H9 (cell line): ENCODE measurements at regions not wholly inside any gene's neighbourhood (a gene's known extent, or its start where the extent isn't known, plus 50 kb on each side); places are given as distances from the start of the nearest gene placed in this dataset.
A peak's percentile ranks its signal among the peaks of the same experiment; 100 is the strongest.

ENCODE experiments used
- DNase-seq: peaks from one replicate; pipeline ENCODE4 v3.0.0-alpha.2; 2017
- H2AFZ ChIP-seq: one replicate; pipeline ENCODE4 v1.6.1; 2013; ENCODE audit warnings: mild to moderate bottlenecking, low read length, control low read depth, moderate library complexity
- H2AK5ac ChIP-seq: 2 replicates; pipeline ENCODE4 v1.6.1; 2013; ENCODE audit warnings: low read length, control low read depth, mixed read lengths; ENCODE audit not compliant: insufficient read length
- H2BK120ac ChIP-seq: one replicate; pipeline ENCODE4 v1.6.1; 2013; ENCODE audit warnings: low read depth, mild to moderate bottlenecking, low read length, control low read depth, inconsistent platforms; ENCODE audit not compliant: poor library complexity, severe bottlenecking
- H2BK12ac ChIP-seq: 2 replicates; pipeline ENCODE4 v1.6.1; 2013; ENCODE audit warnings: low read length, control low read depth, mixed read lengths, low read depth; ENCODE audit not compliant: insufficient read length
- H2BK15ac ChIP-seq: 2 replicates; pipeline ENCODE4 v1.6.1; 2013; ENCODE audit warnings: low read depth, low read length, control low read depth
- H2BK20ac ChIP-seq: one replicate; pipeline ENCODE4 v1.6.1; 2013; ENCODE audit warnings: low read depth, mild to moderate bottlenecking, low read length, control low read depth, inconsistent platforms; ENCODE audit not compliant: poor library complexity, severe bottlenecking
- H2BK5ac ChIP-seq: 2 replicates; pipeline ENCODE4 v1.6.1; 2013; ENCODE audit warnings: low read length, control low read depth, mixed read lengths; ENCODE audit not compliant: insufficient read length
- H3K14ac ChIP-seq: 2 replicates; pipeline ENCODE4 v1.6.1; 2013; ENCODE audit warnings: low read length, control low read depth; ENCODE audit not compliant: insufficient read depth
- H3K18ac ChIP-seq: 2 replicates; pipeline ENCODE4 v1.6.1; 2013; ENCODE audit warnings: low read depth, mild to moderate bottlenecking, mixed read lengths, low read length, control low read depth; ENCODE audit not compliant: insufficient read length
- H3K23ac ChIP-seq: 2 replicates; pipeline ENCODE4 v1.6.1; 2013; ENCODE audit warnings: low read length, control low read depth, mixed read lengths, low read depth; ENCODE audit not compliant: insufficient read length
- H3K23me2 ChIP-seq: 2 replicates; pipeline ENCODE4 v1.6.1; 2013; ENCODE audit warnings: low read depth, mild to moderate bottlenecking, mixed read lengths, low read length, control low read depth; ENCODE audit not compliant: insufficient read length, poor library complexity, severe bottlenecking
- H3K27ac ChIP-seq: 2 replicates; pipeline ENCODE4 v1.5.1; 2013; ENCODE audit warnings: low read length, control low read depth, mixed read lengths, low read depth; ENCODE audit not compliant: insufficient read length
- H3K27me3 ChIP-seq: 2 replicates; pipeline ENCODE4 v1.6.1; 2013; ENCODE audit warnings: low read length, control low read depth, inconsistent platforms; ENCODE audit not compliant: insufficient read depth
- H3K4ac ChIP-seq: 2 replicates; pipeline ENCODE4 v1.6.1; 2013; ENCODE audit warnings: low read depth, mild to moderate bottlenecking, control low read depth, inconsistent platforms, low read length, moderate library complexity
- H3K4me1 ChIP-seq: 2 replicates; pipeline ENCODE4 v1.6.1; 2013; ENCODE audit warnings: low read length, control low read depth, inconsistent platforms; ENCODE audit not compliant: insufficient read depth
- H3K4me2 ChIP-seq: 2 replicates; pipeline ENCODE4 v1.6.1; 2013; ENCODE audit warnings: low read length, control low read depth, mixed read lengths; ENCODE audit not compliant: insufficient read length, insufficient read depth
- H3K56ac ChIP-seq: 2 replicates; pipeline ENCODE4 v1.6.1; 2013; ENCODE audit warnings: low read depth, mild to moderate bottlenecking, mixed read lengths, low read length, control low read depth; ENCODE audit not compliant: insufficient read length
- H3K79me1 ChIP-seq: 2 replicates; pipeline ENCODE4 v1.6.1; 2013; ENCODE audit warnings: low read depth, mild to moderate bottlenecking, moderate library complexity, low read length, control low read depth, inconsistent platforms; ENCODE audit not compliant: insufficient read depth, poor library complexity, severe bottlenecking
- H3K79me2 ChIP-seq: 2 replicates; pipeline ENCODE4 v1.6.1; 2013; ENCODE audit warnings: low read length, control low read depth, inconsistent platforms; ENCODE audit not compliant: insufficient read depth
- H3K9ac ChIP-seq: 2 replicates; pipeline ENCODE4 v1.6.1; 2013; ENCODE audit warnings: low read length, control low read depth, mixed read lengths; ENCODE audit not compliant: insufficient read length; ENCODE audit errors: extremely low read depth
- H3K9me3 ChIP-seq: one replicate; pipeline ENCODE4 v1.6.1; 2013; ENCODE audit warnings: low read depth, low read length, inconsistent platforms; ENCODE audit not compliant: control insufficient read depth
- H3T11ph ChIP-seq: one replicate; pipeline ENCODE4 v1.6.1; 2013; ENCODE audit warnings: mild to moderate bottlenecking, low read length, control low read depth, inconsistent platforms
- H4K20me1 ChIP-seq: one replicate; pipeline ENCODE4 v1.6.1; 2013; ENCODE audit not compliant: control insufficient read depth, insufficient read length, insufficient read depth
- H4K5ac ChIP-seq: 2 replicates; pipeline ENCODE4 v1.6.1; 2013; ENCODE audit warnings: low read depth, mild to moderate bottlenecking, mixed read lengths, low read length, control low read depth; ENCODE audit not compliant: insufficient read length
- H4K8ac ChIP-seq: replicated peaks from 2 replicates; pipeline ENCODE4 v1.6.1; 2013; ENCODE audit warnings: low read length, control low read depth, mixed read lengths, low read depth; ENCODE audit not compliant: insufficient read length
- H4K91ac ChIP-seq: 2 replicates; pipeline ENCODE4 v1.6.1; 2013; ENCODE audit warnings: low read depth, mild to moderate bottlenecking, moderate library complexity, mixed read lengths, low read length, control low read depth; ENCODE audit not compliant: insufficient read length
- H3K27ac Mint-ChIP-seq, 3 experiments: 2 replicates in 2 of 3; 3 replicates in 1 of 3; pipeline ENCODE4 v1.8.0; 2020 to 2021; ENCODE audit warnings: mixed read lengths in 3 of 3, mild to moderate bottlenecking in 1 of 3, moderate library complexity in 1 of 3
- H3K27me3 Mint-ChIP-seq: 2 replicates; pipeline ENCODE4 v1.8.0; 2021; ENCODE audit warnings: low read depth, mild to moderate bottlenecking, moderate library complexity, mixed read lengths
- H3K36me3 Mint-ChIP-seq, 3 experiments: 2 replicates in 2 of 3; 3 replicates in 1 of 3; pipeline ENCODE4 v1.8.0; 2020 to 2021; ENCODE audit warnings: low read depth in 3 of 3, mixed read lengths in 3 of 3; ENCODE audit not compliant: insufficient read depth in 1 of 3
- H3K4me1 Mint-ChIP-seq, 2 experiments: 2 replicates each; pipeline ENCODE4 v1.8.0; 2020; ENCODE audit warnings: mixed read lengths in 2 of 2
- H3K4me3 Mint-ChIP-seq, 2 experiments: 2 replicates in 1 of 2; 3 replicates in 1 of 2; pipeline ENCODE4 v1.8.0; 2020 to 2021; ENCODE audit warnings: mild to moderate bottlenecking in 2 of 2, mixed read lengths in 2 of 2, moderate library complexity in 1 of 2
- H3K9me3 Mint-ChIP-seq, 2 experiments: 2 replicates in 1 of 2; 3 replicates in 1 of 2; pipeline ENCODE4 v1.8.0; 2020; ENCODE audit warnings: mild to moderate bottlenecking in 2 of 2, mixed read lengths in 2 of 2, moderate library complexity in 1 of 2
- TF ChIP-seq, protein P1 (sequence below): fragments of 200-600 bp; sonication (generic); conservative IDR thresholded peaks from 3 replicates; pipeline ENCODE4 v1.8.0; 2021; ENCODE audit warnings: antibody characterized with exemption, mild to moderate bottlenecking

DNA sequence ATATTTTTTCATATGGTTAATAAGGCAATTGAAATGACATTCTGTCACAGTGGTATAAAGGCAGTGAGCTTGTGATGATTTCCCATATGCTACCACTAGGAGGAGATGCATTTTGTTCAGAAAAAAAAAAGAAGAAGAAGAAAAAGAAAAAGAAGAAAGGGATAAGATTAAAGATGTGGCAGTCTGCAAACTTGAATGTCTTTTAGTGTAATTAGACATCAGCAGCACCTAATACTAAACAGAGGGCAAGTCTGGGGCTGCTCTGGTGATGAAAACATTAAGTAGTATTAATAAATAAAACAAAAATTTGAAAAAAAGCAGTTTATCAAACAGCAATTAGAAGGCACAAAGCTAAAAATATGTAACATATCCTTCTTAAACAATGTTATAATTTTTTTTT, 95.4 kb upstream of the DEFB112 start:
- Mint-ChIP-seq H3K4me1 (no peaks in the 10 kb centered on the region), H3K36me3 (no peaks in the 10 kb centered on the region), H3K27ac (no peak overlapping the region), H3K27me3 (no peaks in the 10 kb centered on the region), H3K4me3 (no peak overlapping the region), H3K9me3 (peaks cover 0 to 4% of the 10 kb centered on the region in 2 experiments; a peak in 2 of 5 replicates)
- no peak overlapping the region for H2BK5ac ChIP-seq
- no peak overlapping the region for H3K14ac ChIP-seq
- H2BK20ac ChIP-seq: no peak overlapping the region
- no peak overlapping the region for H2BK12ac ChIP-seq
- H4K91ac ChIP-seq: no peak overlapping the region
- no peak overlapping the region for H4K8ac ChIP-seq
- TF ChIP-seq, protein P1, sequence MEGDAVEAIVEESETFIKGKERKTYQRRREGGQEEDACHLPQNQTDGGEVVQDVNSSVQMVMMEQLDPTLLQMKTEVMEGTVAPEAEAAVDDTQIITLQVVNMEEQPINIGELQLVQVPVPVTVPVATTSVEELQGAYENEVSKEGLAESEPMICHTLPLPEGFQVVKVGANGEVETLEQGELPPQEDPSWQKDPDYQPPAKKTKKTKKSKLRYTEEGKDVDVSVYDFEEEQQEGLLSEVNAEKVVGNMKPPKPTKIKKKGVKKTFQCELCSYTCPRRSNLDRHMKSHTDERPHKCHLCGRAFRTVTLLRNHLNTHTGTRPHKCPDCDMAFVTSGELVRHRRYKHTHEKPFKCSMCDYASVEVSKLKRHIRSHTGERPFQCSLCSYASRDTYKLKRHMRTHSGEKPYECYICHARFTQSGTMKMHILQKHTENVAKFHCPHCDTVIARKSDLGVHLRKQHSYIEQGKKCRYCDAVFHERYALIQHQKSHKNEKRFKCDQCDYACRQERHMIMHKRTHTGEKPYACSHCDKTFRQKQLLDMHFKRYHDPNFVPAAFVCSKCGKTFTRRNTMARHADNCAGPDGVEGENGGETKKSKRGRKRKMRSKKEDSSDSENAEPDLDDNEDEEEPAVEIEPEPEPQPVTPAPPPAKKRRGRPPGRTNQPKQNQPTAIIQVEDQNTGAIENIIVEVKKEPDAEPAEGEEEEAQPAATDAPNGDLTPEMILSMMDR: peak; percentile 73
- H3K9ac ChIP-seq: no peak overlapping the region
- no peak overlapping the region for H3K27ac ChIP-seq
- H4K20me1 ChIP-seq: no peaks in the 10 kb centered on the region
- H3K9me3 ChIP-seq: no peaks in the 10 kb centered on the region
- no peak overlapping the region for H2BK120ac ChIP-seq
- H3K18ac ChIP-seq: no peak overlapping the region
- DNase-seq: no peak
- H3K79me2 ChIP-seq: no peaks in the 10 kb centered on the region
- H3K79me1 ChIP-seq: no peaks in the 10 kb centered on the region
- no peak overlapping the region for H2BK15ac ChIP-seq
- H3K4me1 ChIP-seq: no peaks in the 10 kb centered on the region
- no peak overlapping the region for H3K56ac ChIP-seq
- no peak overlapping the region for H3T11ph ChIP-seq
- no peaks in the 10 kb centered on the region for H3K27me3 ChIP-seq
- H3K4ac ChIP-seq: no peak overlapping the region
- no peak overlapping the region for H4K5ac ChIP-seq
- H3K23ac ChIP-seq: no peak overlapping the region
- H3K4me2 ChIP-seq: no peak overlapping the region
- H2AFZ ChIP-seq: no peak overlapping the region
- H3K23me2 ChIP-seq: no peaks in the 10 kb centered on the region
- H2AK5ac ChIP-seq: no peak overlapping the region
